ENCODE measurements at regions not wholly inside any gene's neighbourhood (a gene's known extent, or its start where the extent isn't known, plus 50 kb on each side); places are given as distances from the start of the nearest gene placed in this dataset.
A peak's percentile ranks its signal among the peaks of the same experiment; 100 is the strongest.

GRCh38 chr6:44652547-44652946, 265.0 kb downstream of the CDC5L start:
- DNase-seq, result no peak
- intact Hi-C loops (cut with DNase I), result loop anchor here (10.0 kb wide), 2 partner anchors 178 to 1272 kb away; no protein-coding TSS in a partner anchor
- H3K4me1 ChIP-seq, result peaks cover 0 to 8% of the 10 kb centered on the region in 2 donors
- no peak overlapping the region for H3K4me3 ChIP-seq (replicated peaks in 1 of 3)
- WGBS, 2 donors, result 67 to 92% methylated on average over 1 of the region's 1 CpG
- no peaks in the 10 kb centered on the region for H3K9me3 ChIP-seq
- no peak for TF ChIP-seq POLR2A (IDR thresholded peaks at IDR 0.05)
- TF ChIP-seq CTCF (IDR thresholded peaks at IDR 0.05), result no peak
- H3K27me3 ChIP-seq, result no peaks in the 10 kb centered on the region
- H3K36me3 ChIP-seq, result no peaks in the 10 kb centered on the region
- no peak overlapping the region for H3K27ac ChIP-seq

GRCh38 chr6:44653091-44653490, 265.6 kb downstream of the CDC5L start:
- no peaks in the 10 kb centered on the region for H3K36me3 ChIP-seq
- 89 to 92% methylated on average over 3 of the region's 3 CpGs for WGBS, 2 donors
- H3K27me3 ChIP-seq, result no peaks in the 10 kb centered on the region
- no peak for TF ChIP-seq CTCF (IDR thresholded peaks at IDR 0.05)
- no peak for TF ChIP-seq POLR2A (IDR thresholded peaks at IDR 0.05)
- no peak overlapping the region for H3K4me3 ChIP-seq (replicated peaks in 1 of 3)
- H3K27ac ChIP-seq, result no peak overlapping the region
- H3K4me1 ChIP-seq, result peaks cover 0 to 8% of the 10 kb centered on the region in 2 donors
- no peak for DNase-seq
- intact Hi-C loops (cut with DNase I), result loop anchor here (10.0 kb wide), 2 partner anchors 178 to 1272 kb away; no protein-coding TSS in a partner anchor
- H3K9me3 ChIP-seq, result no peaks in the 10 kb centered on the region

- Histone ChIP-seq H3K36me3 (no peaks in the 10 kb centered on the region), H3K27ac (no peak overlapping the region), H3K4me1 (peaks cover 0 to 8% of the 10 kb centered on the region in 2 donors), H3K4me3 (replicated peaks in 1 of 3) (no peak overlapping the region), H3K9me3 (no peaks in the 10 kb centered on the region), H3K27me3 (no peaks in the 10 kb centered on the region)
- DNase-seq, result no peak
- TF ChIP-seq POLR2A (IDR thresholded peaks at IDR 0.05), result no peak
- TF ChIP-seq CTCF (IDR thresholded peaks at IDR 0.05), result no peak
- intact Hi-C loops (cut with DNase I), result loop anchor here (10.0 kb wide), 2 partner anchors 179 to 1271 kb away; no protein-coding TSS in a partner anchor
- 53 to 58% methylated on average over 10 of the region's 10 CpGs for whole genome bisulfite sequencing, 2 donors
Observed at GRCh38 chr6:44653761-44654218, 266.3 kb downstream of the CDC5L start.

GRCh38 chr6:44655412-44656342, 268.2 kb downstream of the CDC5L start:
- no peak overlapping the region for H3K27ac ChIP-seq
- peak; percentile 72 to 79 for DNase-seq
- TF ChIP-seq POLR2A (IDR thresholded peaks at IDR 0.05) (no peak), CTCF (IDR thresholded peaks at IDR 0.05) (peak; percentile 81 to 95 (median 90))
- intact Hi-C loops (cut with DNase I), result loop anchor here (5.0 to 10.0 kb wide), 3 partner anchors 181 to 1269 kb away; no protein-coding TSS in a partner anchor
- H3K9me3 ChIP-seq, result no peaks in the 10 kb centered on the region
- H3K4me3 ChIP-seq (replicated peaks in 1 of 3), result no peak overlapping the region
- H3K36me3 ChIP-seq, result no peaks in the 10 kb centered on the region
- H3K27me3 ChIP-seq, result no peaks in the 10 kb centered on the region
- H3K4me1 ChIP-seq, result peaks cover 0 to 8% of the 10 kb centered on the region in 2 donors
- 34 to 41% methylated on average over 24 to 26 of the region's 26 CpGs for WGBS, 2 donors

GRCh38 chr6:44656691-44657090, 269.2 kb downstream of the CDC5L start:
- 67 to 77% methylated on average over 6 of the region's 6 CpGs for WGBS, 2 donors
- DNase-seq, result no peak
- Histone ChIP-seq H3K36me3 (no peaks in the 10 kb centered on the region), H3K4me1 (peaks cover 0 to 8% of the 10 kb centered on the region in 2 donors), H3K4me3 (replicated peaks in 1 of 3) (no peak overlapping the region), H3K27ac (no peak overlapping the region), H3K9me3 (no peaks in the 10 kb centered on the region), H3K27me3 (no peaks in the 10 kb centered on the region)
- intact Hi-C loops (cut with DNase I), result loop anchor here (5.0 to 10.0 kb wide), 3 partner anchors 182 to 1268 kb away; no protein-coding TSS in a partner anchor
- TF ChIP-seq POLR2A (IDR thresholded peaks at IDR 0.05) (no peak), CTCF (IDR thresholded peaks at IDR 0.05) (no peak)
